Right ventricle myocardium superior (tissue), 1 donor: ENCODE measurements at regions not wholly inside any gene's neighbourhood (a gene's known extent, or its start where the extent isn't known, plus 50 kb on each side); places are given as distances from the start of the nearest gene placed in this dataset.
A peak's percentile ranks its signal among the peaks of the same experiment; 100 is the strongest.

Source experiments
- ATAC-seq: fragments of 200-7000 bp; cut with Tn5 transposase; one replicate; pipeline ENCODE4 v1.9.1; 2020; ENCODE audit warnings: mild to moderate bottlenecking; ENCODE audit not compliant: poor library complexity
- DNase-seq: peaks from one replicate; pipeline ENCODE4 v3.0.0-alpha.2; 2020
- intact Hi-C: fragments of 100-400 bp; cut with DNase I; formaldehyde crosslinking; loops from one replicate; pipeline ENCODE4 v1.11.2; 2022
- microRNA-seq: library from miRNA; unstranded; fragments of <30 nt; microRNA quantifications from one replicate; pipeline ENCODE4 v1.2.0, GENCODE V29; 2020
- donor health status: DM: no; HTN: yes; CAD: no; lungs with severe emphysema.

DNA sequence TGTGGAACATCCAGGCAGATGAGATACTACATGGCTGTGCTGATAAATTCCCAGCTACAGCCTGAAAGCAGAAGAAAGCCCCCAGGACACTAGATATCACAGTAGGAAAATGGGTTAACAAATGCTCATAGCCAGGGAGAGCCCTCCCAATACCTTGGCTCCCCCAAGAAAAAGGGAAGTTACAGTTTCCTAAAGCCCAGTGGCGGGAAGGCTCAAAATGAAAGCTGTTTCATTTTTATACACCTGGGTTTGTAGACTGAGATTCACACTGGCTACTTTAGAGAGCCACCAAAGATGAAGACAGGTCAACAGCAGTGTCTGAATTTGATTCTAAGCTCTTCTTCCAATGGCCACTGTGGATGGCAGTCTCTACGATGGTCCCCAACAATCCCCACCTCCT, 55.0 kb upstream of the TOPAZ1 start:
- no peak for ATAC-seq
- intact Hi-C loops, result no loop called here
- DNase-seq, result no peak

Small RNAs in the stretch of these regions (microRNA-seq; reads per million reads assigned to microRNA genes)
- gene MIR138-1, result 7.4 reads per million, percentile 21 among the genes with 10 or more reads in this experiment
